DND-41 (cell line): ENCODE measurements at regions not wholly inside any gene's neighbourhood (a gene's known extent, or its start where the extent isn't known, plus 50 kb on each side); places are given as distances from the start of the nearest gene placed in this dataset.
A peak's percentile ranks its signal among the peaks of the same experiment; 100 is the strongest.

Experiments
- ATAC-seq: fragments of 200-7000 bp; cut with Tn5 transposase; 3 replicates; pipeline ENCODE4 v1.9.1; 2021; ENCODE audit warnings: low read depth; ENCODE audit not compliant: insufficient read depth
- DNase-seq: peaks from one replicate; pipeline ENCODE4 v3.0.0-alpha.2; 2020
- H2AFZ ChIP-seq: 2 replicates; pipeline ENCODE4 v1.6.0; 2012; ENCODE audit warnings: low read depth, low read length
- H3K27ac ChIP-seq: 2 replicates; pipeline ENCODE4 v1.5.1; 2012; ENCODE audit warnings: low read length, inconsistent platforms
- H3K27me3 ChIP-seq: fragments of 200-600 bp; sonication (generic); 2 replicates; pipeline ENCODE4 v1.6.0; 2012; ENCODE audit warnings: low read length, mild to moderate bottlenecking, inconsistent platforms; ENCODE audit not compliant: insufficient read depth, poor library complexity
- H3K36me3 ChIP-seq: 2 replicates; pipeline ENCODE4 v1.5.1; 2012; ENCODE audit warnings: low read length, inconsistent platforms; ENCODE audit not compliant: insufficient read depth
- H3K4me1 ChIP-seq: 2 replicates; pipeline ENCODE4 v1.5.1; 2012; ENCODE audit warnings: mild to moderate bottlenecking, low read length; ENCODE audit not compliant: insufficient read depth
- H3K4me2 ChIP-seq: 2 replicates; pipeline ENCODE4 v1.6.0; 2012; ENCODE audit warnings: mild to moderate bottlenecking, moderate library complexity, low read length, inconsistent platforms; ENCODE audit not compliant: insufficient read depth
- H3K4me3 ChIP-seq, 2 experiments: fragments of 200-600 bp in 1 of 2; shearing (Covaris generic) in 1 of 2; 2 replicates each; pipeline ENCODE4 v1.5.1; 2012 to 2016; ENCODE audit warnings: inconsistent platforms in 2 of 2, low read length in 2 of 2, mild to moderate bottlenecking in 2 of 2, low read depth in 1 of 2, moderate library complexity in 1 of 2
- H3K79me2 ChIP-seq: 2 replicates; pipeline ENCODE4 v1.6.0; 2012; ENCODE audit warnings: low read length, inconsistent platforms; ENCODE audit not compliant: insufficient read depth
- H3K9ac ChIP-seq: 2 replicates; pipeline ENCODE4 v1.6.0; 2012; ENCODE audit warnings: low read depth, mild to moderate bottlenecking, inconsistent platforms, low read length, moderate library complexity
- H3K9me3 ChIP-seq: 2 replicates; pipeline ENCODE4 v1.5.1; 2012; ENCODE audit warnings: low read length, moderate library complexity, mild to moderate bottlenecking, inconsistent platforms; ENCODE audit not compliant: insufficient read depth, severe bottlenecking
- H4K20me1 ChIP-seq: 2 replicates; pipeline ENCODE4 v1.6.0; 2012; ENCODE audit warnings: low read length; ENCODE audit not compliant: insufficient read depth
- CTCF ChIP-seq: IDR thresholded peaks from 2 replicates; pipeline ENCODE4 v1.5.1; 2012; ENCODE audit warnings: borderline replicate concordance, low read length, moderate library complexity, mild to moderate bottlenecking; ENCODE audit not compliant: poor library complexity, severe bottlenecking; ENCODE audit errors: extremely low read depth
- EZH2 ChIP-seq: IDR thresholded peaks from 3 replicates; pipeline ENCODE4 v1.6.1; 2012; ENCODE audit warnings: borderline replicate concordance, low read depth, mild to moderate bottlenecking, moderate library complexity, low read length, inconsistent platforms; ENCODE audit not compliant: severe bottlenecking

GRCh38 chr10:83372646-83373045, 766.7 kb upstream of the GHITM start:
- H3K4me2 ChIP-seq, result no peak overlapping the region
- H3K79me2 ChIP-seq, result no peaks in the 10 kb centered on the region
- H3K9me3 ChIP-seq, result no peaks in the 10 kb centered on the region
- no peak overlapping the region for H3K27ac ChIP-seq
- no peaks in the 10 kb centered on the region for H3K4me1 ChIP-seq
- no peak for TF ChIP-seq CTCF
- TF ChIP-seq EZH2, result no peak
- no peaks in the 10 kb centered on the region for H3K27me3 ChIP-seq
- no peak for ATAC-seq
- no peak overlapping the region for H3K4me3 ChIP-seq
- DNase-seq, result no peak
- no peaks in the 10 kb centered on the region for H3K36me3 ChIP-seq
- H3K9ac ChIP-seq, result no peak overlapping the region
- H2AFZ ChIP-seq, result no peak overlapping the region
- no peaks in the 10 kb centered on the region for H4K20me1 ChIP-seq

- H3K36me3 ChIP-seq, result no peaks in the 10 kb centered on the region
- TF ChIP-seq EZH2 (no peak), CTCF (peak; percentile 56)
- H4K20me1 ChIP-seq, result no peaks in the 10 kb centered on the region
- no peaks in the 10 kb centered on the region for H3K27me3 ChIP-seq
- H2AFZ ChIP-seq, result no peak overlapping the region
- H3K4me1 ChIP-seq, result no peaks in the 10 kb centered on the region
- ATAC-seq, result peak; percentile 64; the same call in 1 of the 3 replicates
- no peak overlapping the region for H3K4me3 ChIP-seq
- no peak overlapping the region for H3K9ac ChIP-seq
- peak; percentile 24 for DNase-seq
- H3K27ac ChIP-seq, result no peak overlapping the region
- H3K79me2 ChIP-seq, result no peaks in the 10 kb centered on the region
- H3K9me3 ChIP-seq, result no peaks in the 10 kb centered on the region
- no peak overlapping the region for H3K4me2 ChIP-seq
These were observed 765.6 kb upstream of the GHITM start for GRCh38 chr10:83373671-83374070.

GRCh38 chr10:83374741-83375140, 764.6 kb upstream of the GHITM start:
- Histone ChIP-seq H3K27me3 (no peaks in the 10 kb centered on the region), H3K79me2 (no peaks in the 10 kb centered on the region), H3K27ac (no peak overlapping the region), H3K4me1 (no peaks in the 10 kb centered on the region), H3K4me3 (no peak overlapping the region), H3K9ac (no peak overlapping the region), H3K9me3 (no peaks in the 10 kb centered on the region), H2AFZ (no peak overlapping the region), H3K36me3 (no peaks in the 10 kb centered on the region), H4K20me1 (no peaks in the 10 kb centered on the region), H3K4me2 (no peak overlapping the region)
- no peak for ATAC-seq
- TF ChIP-seq CTCF, result no peak
- no peak for TF ChIP-seq EZH2
- DNase-seq, result no peak

GRCh38 chr10:83375274-83375673, 764.0 kb upstream of the GHITM start:
- H2AFZ ChIP-seq, result no peak overlapping the region
- ATAC-seq (no peak), DNase-seq (no peak)
- no peaks in the 10 kb centered on the region for H4K20me1 ChIP-seq
- no peaks in the 10 kb centered on the region for H3K27me3 ChIP-seq
- H3K4me1 ChIP-seq, result no peaks in the 10 kb centered on the region
- no peaks in the 10 kb centered on the region for H3K9me3 ChIP-seq
- no peak overlapping the region for H3K9ac ChIP-seq
- H3K4me3 ChIP-seq, result no peak overlapping the region
- no peaks in the 10 kb centered on the region for H3K36me3 ChIP-seq
- no peak overlapping the region for H3K27ac ChIP-seq
- no peaks in the 10 kb centered on the region for H3K79me2 ChIP-seq
- no peak overlapping the region for H3K4me2 ChIP-seq
- TF ChIP-seq CTCF (no peak), EZH2 (no peak)
